GM23248 (cell line): ENCODE measurements at regions not wholly inside any gene's neighbourhood (a gene's known extent, or its start where the extent isn't known, plus 50 kb on each side); places are given as distances from the start of the nearest gene placed in this dataset.

ENCODE experiments used
- EZH2 ChIP-seq: fragments of 200-600 bp; sonication (generic); IDR thresholded peaks from 2 replicates; pipeline ENCODE4 v1.6.1; 2018; ENCODE audit warnings: antibody characterized with exemption, mild to moderate bottlenecking; ENCODE audit not compliant: insufficient read depth, poor library complexity, severe bottlenecking
- EZH2phosphoT487 ChIP-seq: fragments of 200-600 bp; sonication (generic); IDR thresholded peaks from 2 replicates; pipeline ENCODE4 v1.6.1; 2018; ENCODE audit warnings: antibody characterized with exemption, moderate library complexity, mild to moderate bottlenecking, low read depth; ENCODE audit not compliant: insufficient read depth

GRCh38 chr7:25750744-25751508 lies 401.1 kb upstream of the NFE2L3 start:
- no peak for TF ChIP-seq EZH2phosphoT487
- TF ChIP-seq EZH2, result no peak
